Thoracic aorta (tissue), 2 donors: ENCODE measurements at regions not wholly inside any gene's neighbourhood (a gene's known extent, or its start where the extent isn't known, plus 50 kb on each side); places are given as distances from the start of the nearest gene placed in this dataset.
"Not testable (repeated sequence)": the region's sequence is repeated elsewhere in the genome, so short reads cannot be mapped to it uniquely, and the experiment has no call there.

ENCODE experiments used
- ATAC-seq: fragments of 150-250 bp; one replicate; pipeline ENCODE4 v1.8.0; 2017; ENCODE audit warnings: low read depth; ENCODE audit not compliant: insufficient number of reproducible peaks, low FRiP score
- DNase-seq: peaks from one replicate; pipeline ENCODE4 v3.0.0-alpha.2; 2020; ENCODE audit warnings: low spot score
- H3K27ac ChIP-seq, 2 donors: fragments of 200-600 bp; sonication (generic); 1 replicate in 1 of 2; 2 replicates in 1 of 2; pipeline ENCODE4 v1.5.1; 2016; ENCODE audit warnings: mild to moderate bottlenecking in 2 of 2, moderate library complexity in 2 of 2
- H3K27me3 ChIP-seq: fragments of 200-600 bp; sonication (generic); replicated peaks from 2 replicates; pipeline ENCODE4 v1.6.0; 2016; ENCODE audit warnings: mild to moderate bottlenecking; ENCODE audit not compliant: insufficient read depth
- H3K36me3 ChIP-seq: fragments of 200-600 bp; sonication (generic); one replicate; pipeline ENCODE4 v1.5.1; 2016
- H3K4me1 ChIP-seq, 2 donors: fragments of 200-600 bp; sonication (generic); 1 replicate in 1 of 2; 2 replicates in 1 of 2; pipeline versions ENCODE4 v1.5.1 to v1.6.0; 2016; ENCODE audit warnings: low read depth in 2 of 2, mild to moderate bottlenecking in 1 of 2; ENCODE audit not compliant: control insufficient read depth in 1 of 2
- H3K4me3 ChIP-seq: fragments of 200-600 bp; sonication (generic); 2 replicates; pipeline ENCODE4 v1.5.1; 2016; ENCODE audit warnings: mild to moderate bottlenecking
- H3K9me3 ChIP-seq: fragments of 200-600 bp; sonication (generic); 2 replicates; pipeline ENCODE4 v1.5.1; 2016
- CTCF ChIP-seq: fragments of 200-600 bp; sonication (generic); IDR thresholded peaks from one replicate; pipeline ENCODE4 v1.5.1; 2019; ENCODE audit warnings: antibody characterized with exemption

GRCh38 chr16:79943736-79944135, 343.2 kb upstream of the MAF start:
- Histone ChIP-seq H3K27me3 (no peaks in the 10 kb centered on the region), H3K4me3 (no peak overlapping the region), H3K36me3 (no peaks in the 10 kb centered on the region), H3K4me1 (no peaks in the 10 kb centered on the region), H3K9me3 (no peaks in the 10 kb centered on the region), H3K27ac (no peak overlapping the region)
- ATAC-seq, result no peak
- no peak for DNase-seq
- TF ChIP-seq CTCF, result no peak

- ATAC-seq (no peak), DNase-seq (no peak)
- no peak overlapping the region for H3K4me3 ChIP-seq
- H3K4me1 ChIP-seq, result no peaks in the 10 kb centered on the region
- H3K27ac ChIP-seq, result no peak overlapping the region
- no peak for TF ChIP-seq CTCF
- H3K27me3 ChIP-seq, result no peaks in the 10 kb centered on the region
- no peaks in the 10 kb centered on the region for H3K36me3 ChIP-seq
- no peaks in the 10 kb centered on the region for H3K9me3 ChIP-seq
These were observed 338.0 kb upstream of the MAF start for GRCh38 chr16:79938575-79938974.

- not testable (repeated sequence) for H3K4me3 ChIP-seq, DNase-seq, H3K27ac ChIP-seq, H3K36me3 ChIP-seq, ATAC-seq, H3K27me3 ChIP-seq, H3K9me3 ChIP-seq, H3K4me1 ChIP-seq
These were observed 337.1 kb upstream of the MAF start for GRCh38 chr16:79937671-79938070.

GRCh38 chr16:79933603-79934002, 333.1 kb upstream of the MAF start:
- H3K36me3 ChIP-seq, result no peaks in the 10 kb centered on the region
- no peaks in the 10 kb centered on the region for H3K9me3 ChIP-seq
- H3K27me3 ChIP-seq, result no peaks in the 10 kb centered on the region
- H3K27ac ChIP-seq, result no peak overlapping the region
- ATAC-seq (no peak), DNase-seq (no peak)
- H3K4me3 ChIP-seq, result no peak overlapping the region
- H3K4me1 ChIP-seq, result peaks cover 3 to 13% of the 10 kb centered on the region in 2 donors
- no peak for TF ChIP-seq CTCF

GRCh38 chr16:79932572-79932971, 332.0 kb upstream of the MAF start:
- Histone ChIP-seq H3K9me3 (no peaks in the 10 kb centered on the region), H3K27me3 (no peaks in the 10 kb centered on the region), H3K36me3 (no peaks in the 10 kb centered on the region), H3K27ac (no peak overlapping the region), H3K4me1 (peaks cover 3 to 16% of the 10 kb centered on the region in 2 donors), H3K4me3 (no peak overlapping the region)
- DNase-seq (no peak), ATAC-seq (no peak)
- TF ChIP-seq CTCF, result no peak

- DNase-seq (no peak), ATAC-seq (no peak)
- H3K27ac ChIP-seq, result no peak overlapping the region
These were observed 331.2 kb upstream of the MAF start for GRCh38 chr16:79931721-79932120.

More at GRCh38 chr16:79931721-79932120, 331.2 kb upstream of the MAF start:
- Histone ChIP-seq H3K4me3 (no peak overlapping the region), H3K27me3 (no peaks in the 10 kb centered on the region), H3K36me3 (no peaks in the 10 kb centered on the region), H3K9me3 (no peaks in the 10 kb centered on the region), H3K4me1 (peaks cover 3 to 16% of the 10 kb centered on the region in 2 donors)
- no peak for TF ChIP-seq CTCF
